Muscle layer of colon (tissue), 2 donors: ENCODE measurements at regions not wholly inside any gene's neighbourhood (a gene's known extent, or its start where the extent isn't known, plus 50 kb on each side); places are given as distances from the start of the nearest gene placed in this dataset.

Source experiments
- H3K27ac ChIP-seq: one replicate; pipeline ENCODE4 v1.7.0; 2013; ENCODE audit warnings: low read depth, mild to moderate bottlenecking, low read length, moderate library complexity
- H3K27me3 ChIP-seq, 2 donors: one replicate each; pipeline ENCODE4 v1.7.0; 2013; ENCODE audit warnings: low read length in 2 of 2, mild to moderate bottlenecking in 2 of 2; ENCODE audit not compliant: insufficient read depth in 2 of 2, control insufficient read depth in 1 of 2
- H3K36me3 ChIP-seq: one replicate; pipeline ENCODE4 v1.7.0; 2013; ENCODE audit warnings: mild to moderate bottlenecking, low read length; ENCODE audit not compliant: insufficient read depth
- H3K4me1 ChIP-seq: one replicate; pipeline ENCODE4 v1.7.0; 2013; ENCODE audit warnings: mild to moderate bottlenecking, low read length; ENCODE audit not compliant: insufficient read depth
- H3K4me3 ChIP-seq, 2 donors: one replicate each; pipeline ENCODE4 v1.7.0; 2013; ENCODE audit warnings: low read length in 2 of 2, low read depth in 1 of 2, mild to moderate bottlenecking in 1 of 2, moderate library complexity in 1 of 2
- H3K9ac ChIP-seq: one replicate; pipeline ENCODE4 v1.7.0; 2013; ENCODE audit warnings: low read length
- H3K9me3 ChIP-seq: one replicate; pipeline ENCODE4 v1.7.0; 2013; ENCODE audit warnings: mild to moderate bottlenecking, low read length
- donor health status: abdominal sarcoma.
- donor health status: Adenocarcinoma of cecum.

DNA sequence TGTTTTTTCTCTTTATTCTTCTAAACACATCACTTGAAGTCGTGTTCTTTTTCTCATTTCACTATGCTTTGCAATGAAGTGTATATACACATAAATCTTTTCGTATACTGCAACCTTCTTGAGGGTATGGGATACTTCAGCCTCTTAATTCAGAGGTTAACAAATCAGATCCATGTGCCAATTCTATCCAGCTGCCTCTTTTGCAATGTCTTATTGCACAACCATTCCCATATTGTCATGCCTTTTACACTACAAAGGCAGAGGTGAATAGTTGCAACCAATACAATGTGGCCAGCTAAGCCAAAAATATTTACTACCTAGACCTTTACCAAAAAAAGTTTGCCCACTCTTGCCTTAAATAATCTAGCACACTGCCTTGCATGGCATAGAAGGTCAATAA lies 224.5 kb upstream of the FOXG1 start:
- Histone ChIP-seq H3K27ac (no peak overlapping the region), H3K36me3 (no peaks in the 10 kb centered on the region), H3K9ac (no peak overlapping the region), H3K27me3 (no peaks in the 10 kb centered on the region), H3K4me1 (no peaks in the 10 kb centered on the region), H3K4me3 (no peak overlapping the region), H3K9me3 (no peaks in the 10 kb centered on the region)

DNA sequence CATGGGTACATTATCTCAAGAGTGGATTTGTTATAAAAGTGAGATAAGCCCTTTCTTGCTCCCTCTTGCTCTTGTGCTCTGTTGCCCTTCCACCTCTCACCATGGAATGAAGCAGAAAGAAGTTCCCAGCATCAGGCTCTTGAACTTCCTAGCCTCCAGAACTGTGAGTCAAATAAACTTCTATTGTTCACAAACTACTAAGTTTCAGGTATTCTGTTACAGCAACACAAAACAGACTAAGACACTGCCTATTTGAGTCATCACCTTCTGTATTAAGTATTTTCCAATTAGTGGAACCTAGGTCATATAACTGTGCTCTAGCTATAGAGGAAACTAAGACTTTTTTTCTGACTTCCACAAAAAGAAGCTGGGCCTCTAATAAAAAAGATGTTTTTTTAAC lies 201.2 kb upstream of the FOXG1 start:
- H3K9me3 ChIP-seq: no peaks in the 10 kb centered on the region
- H3K27me3 ChIP-seq: no peaks in the 10 kb centered on the region
- H3K27ac ChIP-seq: no peak overlapping the region
- H3K4me3 ChIP-seq: no peak overlapping the region
- H3K9ac ChIP-seq: no peak overlapping the region
- no peaks in the 10 kb centered on the region for H3K36me3 ChIP-seq
- H3K4me1 ChIP-seq: no peaks in the 10 kb centered on the region

DNA sequence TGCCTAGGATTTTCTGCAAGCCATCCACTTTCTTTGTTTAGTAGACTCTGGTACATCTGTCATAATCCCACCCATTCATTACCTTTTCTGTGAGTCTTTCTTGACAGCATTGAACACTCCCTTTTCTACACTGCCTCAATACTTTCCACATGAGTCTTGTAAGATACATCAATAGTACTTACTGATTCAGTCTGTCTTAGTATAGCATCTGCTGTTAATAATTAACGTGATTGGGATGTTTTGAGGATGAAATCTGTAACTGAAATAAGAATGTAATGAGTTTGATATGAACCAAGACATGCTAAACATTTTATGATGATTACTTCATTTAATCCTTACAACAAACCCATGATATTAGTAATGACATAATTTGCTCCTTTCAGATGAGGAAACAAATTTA lies 196.2 kb upstream of the FOXG1 start:
- Histone ChIP-seq H3K36me3 (no peaks in the 10 kb centered on the region), H3K27me3 (no peaks in the 10 kb centered on the region), H3K9me3 (peaks cover 3% of the 10 kb centered on the region), H3K4me3 (no peak overlapping the region), H3K4me1 (no peaks in the 10 kb centered on the region), H3K9ac (no peak overlapping the region), H3K27ac (no peak overlapping the region)

DNA sequence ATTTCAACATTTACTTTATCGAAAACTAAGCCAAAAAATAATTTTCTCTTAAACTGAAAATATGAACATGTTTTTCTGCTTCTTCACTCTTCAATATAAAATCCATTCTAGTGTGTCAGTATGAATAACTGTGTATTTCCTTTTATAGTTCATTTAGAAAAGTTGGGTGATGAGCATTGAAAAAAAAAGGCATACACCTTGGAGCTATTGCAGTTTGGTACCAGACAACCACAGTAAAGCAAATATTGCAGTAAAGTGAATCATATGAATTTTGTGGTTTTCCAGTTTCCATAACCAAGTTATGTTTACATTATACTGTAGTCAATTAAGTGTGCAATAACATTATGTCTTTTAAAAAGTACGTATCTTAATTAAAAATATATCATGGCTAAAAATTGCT lies 195.0 kb upstream of the FOXG1 start:
- Histone ChIP-seq H3K36me3 (no peaks in the 10 kb centered on the region), H3K27me3 (no peaks in the 10 kb centered on the region), H3K4me1 (no peaks in the 10 kb centered on the region), H3K9ac (no peak overlapping the region), H3K27ac (no peak overlapping the region), H3K9me3 (peaks cover 3% of the 10 kb centered on the region), H3K4me3 (no peak overlapping the region)

DNA sequence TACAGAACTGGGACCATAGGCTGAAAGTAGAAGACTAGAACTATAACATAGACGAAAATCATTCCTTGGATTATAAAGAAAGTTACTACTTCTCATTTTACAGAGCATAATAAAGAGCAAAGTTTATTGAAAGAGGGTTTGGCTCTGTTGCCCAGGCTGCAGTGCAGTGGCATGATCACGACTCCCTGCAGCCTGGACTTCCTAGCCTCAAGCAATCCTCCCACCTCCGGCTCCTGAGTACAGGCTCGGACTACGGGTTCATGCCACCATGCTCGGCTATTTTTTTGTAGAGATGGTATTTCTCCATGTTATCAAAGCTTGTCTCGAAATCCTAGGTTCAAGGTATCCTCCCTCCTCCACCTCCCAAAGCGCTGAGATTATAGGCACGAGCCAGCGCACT lies 190.1 kb upstream of the FOXG1 start:
- H3K27me3 ChIP-seq: no peaks in the 10 kb centered on the region
- H3K4me1 ChIP-seq: no peaks in the 10 kb centered on the region
- H3K36me3 ChIP-seq: no peaks in the 10 kb centered on the region
- H3K9me3 ChIP-seq: peaks cover 3% of the 10 kb centered on the region
- no peak overlapping the region for H3K27ac ChIP-seq
- no peak overlapping the region for H3K4me3 ChIP-seq
- no peak overlapping the region for H3K9ac ChIP-seq

DNA sequence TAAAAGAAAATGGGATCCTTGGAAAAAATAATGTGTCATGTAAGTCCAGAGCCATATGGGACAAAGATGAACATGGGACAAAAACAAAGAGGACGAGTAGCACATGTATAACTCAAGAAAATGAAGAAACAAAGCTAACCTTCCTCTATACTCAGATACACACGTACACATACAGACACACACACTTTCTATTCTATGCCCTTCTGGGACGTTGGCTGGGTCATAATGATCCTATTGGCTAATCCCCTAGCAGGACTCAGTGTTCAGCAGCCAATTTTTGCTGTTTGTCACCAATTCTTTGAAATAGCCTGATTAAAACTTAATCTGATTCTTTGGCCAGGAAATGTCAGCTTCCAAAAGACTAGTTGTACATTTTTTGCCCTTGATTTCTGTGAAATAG lies 189.4 kb upstream of the FOXG1 start:
- Histone ChIP-seq H3K9ac (no peak overlapping the region), H3K9me3 (peaks cover 3% of the 10 kb centered on the region), H3K27ac (no peak overlapping the region), H3K36me3 (no peaks in the 10 kb centered on the region), H3K27me3 (no peaks in the 10 kb centered on the region), H3K4me3 (no peak overlapping the region), H3K4me1 (no peaks in the 10 kb centered on the region)

DNA sequence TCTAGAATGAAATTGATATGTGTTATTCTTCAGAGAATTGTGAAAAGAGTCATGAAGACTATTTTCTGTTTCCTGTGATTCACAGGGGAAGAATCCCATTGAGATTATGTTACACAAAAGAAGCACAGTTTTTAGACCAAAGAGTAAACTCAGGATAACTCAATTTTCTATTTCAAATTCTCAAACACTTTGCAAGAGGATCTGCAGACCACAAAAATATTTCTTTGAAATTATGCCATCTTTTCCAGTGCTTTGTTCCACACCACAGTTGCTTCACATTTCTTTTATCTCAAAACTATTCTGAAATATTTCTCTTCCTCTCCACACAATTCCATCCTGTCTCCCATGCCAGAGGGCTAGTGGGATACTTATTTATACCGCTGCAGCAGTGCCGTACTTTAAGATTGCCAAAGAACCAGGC lies 188.9 kb upstream of the FOXG1 start:
- peaks cover under 1% of the 10 kb centered on the region for H3K9me3 ChIP-seq
- no peak overlapping the region for H3K9ac ChIP-seq
- H3K27ac ChIP-seq: no peak overlapping the region
- no peak overlapping the region for H3K4me3 ChIP-seq
- no peaks in the 10 kb centered on the region for H3K36me3 ChIP-seq
- no peaks in the 10 kb centered on the region for H3K27me3 ChIP-seq
- no peaks in the 10 kb centered on the region for H3K4me1 ChIP-seq

DNA sequence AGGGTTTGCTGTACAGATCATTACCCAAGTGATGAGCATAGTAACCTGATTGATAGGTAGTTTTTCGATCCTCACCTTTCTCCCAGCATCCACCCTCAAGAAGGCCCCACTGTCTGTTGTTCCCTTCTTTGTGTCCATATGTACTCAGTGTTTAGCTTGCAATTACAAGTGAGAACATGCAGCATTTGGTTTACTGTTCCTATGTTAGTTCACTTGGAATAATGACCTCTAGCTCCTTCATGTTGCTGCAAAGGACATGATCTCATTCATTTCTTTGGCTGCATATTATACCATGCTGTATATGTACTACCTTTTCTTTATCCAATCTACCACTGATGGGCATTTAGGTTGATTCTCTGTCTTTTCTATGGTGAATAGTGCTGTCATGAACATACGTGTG lies 181.6 kb upstream of the FOXG1 start:
- H3K27ac ChIP-seq: no peak overlapping the region
- H3K4me3 ChIP-seq: no peak overlapping the region
- no peaks in the 10 kb centered on the region for H3K4me1 ChIP-seq

DNA sequence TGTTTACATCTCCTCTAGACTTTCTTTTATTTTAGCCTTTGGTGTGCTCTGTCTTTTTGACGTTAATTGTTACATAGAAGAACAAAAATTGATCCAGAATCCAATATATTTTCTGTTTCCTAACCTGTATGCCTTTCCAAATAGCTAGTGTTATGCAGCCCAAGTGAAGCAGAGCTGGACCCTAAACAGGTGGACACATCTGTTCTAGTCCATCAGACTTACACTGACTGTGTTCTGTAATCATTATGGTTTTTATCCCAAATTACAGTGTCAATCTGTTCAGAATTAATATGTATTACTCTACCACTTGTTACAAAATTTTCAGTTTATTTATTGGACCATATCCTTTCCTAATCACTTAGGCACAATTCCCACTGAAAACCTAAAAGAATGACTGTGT lies 176.8 kb upstream of the FOXG1 start:
- Histone ChIP-seq H3K4me3 (no peak overlapping the region), H3K27me3 (no peaks in the 10 kb centered on the region)

More for the DNA sequence above, 181.6 kb upstream of the FOXG1 start:
- H3K9ac ChIP-seq: no peak overlapping the region
- no peaks in the 10 kb centered on the region for H3K9me3 ChIP-seq
- no peaks in the 10 kb centered on the region for H3K36me3 ChIP-seq
- H3K27me3 ChIP-seq: no peaks in the 10 kb centered on the region

DNA sequence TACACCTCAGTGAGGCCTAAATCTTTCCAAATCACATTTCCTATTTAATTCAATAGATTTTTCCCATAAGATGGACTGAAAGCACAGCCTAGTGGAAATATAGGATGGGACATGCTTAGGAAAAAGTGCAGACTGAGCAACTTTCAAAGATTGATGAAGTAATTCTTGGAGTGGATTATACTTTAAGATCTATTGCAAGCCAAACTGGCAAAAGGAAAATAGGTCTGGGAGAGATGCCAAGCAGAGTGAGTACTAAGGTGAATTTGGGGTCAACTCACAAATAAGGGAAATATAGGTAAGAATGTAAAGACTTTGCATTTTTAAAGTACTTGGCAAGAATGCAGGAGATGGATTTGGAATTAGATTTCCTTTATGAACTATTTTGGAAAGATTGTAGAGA lies 170.2 kb upstream of the FOXG1 start:
- no peak overlapping the region for H3K27ac ChIP-seq
- no peak overlapping the region for H3K4me3 ChIP-seq

More for the DNA sequence above, 176.8 kb upstream of the FOXG1 start:
- no peak overlapping the region for H3K9ac ChIP-seq
- H3K27ac ChIP-seq: no peak overlapping the region
- no peaks in the 10 kb centered on the region for H3K36me3 ChIP-seq
- no peaks in the 10 kb centered on the region for H3K9me3 ChIP-seq
- no peaks in the 10 kb centered on the region for H3K4me1 ChIP-seq

DNA sequence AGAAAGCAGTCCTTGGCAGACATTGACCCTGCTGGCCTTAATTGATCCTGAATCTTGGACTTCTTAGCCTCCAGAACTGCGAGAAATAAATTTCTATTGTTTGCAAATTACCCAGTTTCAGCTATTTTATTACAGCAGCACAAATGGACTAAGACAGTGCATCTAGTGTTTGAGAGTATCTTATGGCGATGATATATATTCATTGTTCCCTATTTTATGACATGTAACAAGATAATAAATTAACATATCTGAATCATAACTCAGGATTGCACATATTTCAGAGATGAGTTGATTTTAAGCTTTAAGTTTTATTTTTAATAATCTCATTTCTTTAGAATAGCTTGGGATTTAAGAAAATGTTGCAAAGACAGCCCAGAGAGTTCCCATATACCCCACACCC lies 167.4 kb upstream of the FOXG1 start:
- Histone ChIP-seq H3K4me1 (no peaks in the 10 kb centered on the region), H3K27me3 (no peaks in the 10 kb centered on the region), H3K27ac (no peak overlapping the region), H3K36me3 (no peaks in the 10 kb centered on the region), H3K9ac (no peak overlapping the region), H3K9me3 (no peaks in the 10 kb centered on the region), H3K4me3 (no peak overlapping the region)

More for the DNA sequence above, 170.2 kb upstream of the FOXG1 start:
- Histone ChIP-seq H3K27me3 (no peaks in the 10 kb centered on the region), H3K9me3 (no peaks in the 10 kb centered on the region), H3K9ac (no peak overlapping the region), H3K4me1 (no peaks in the 10 kb centered on the region), H3K36me3 (no peaks in the 10 kb centered on the region)

DNA sequence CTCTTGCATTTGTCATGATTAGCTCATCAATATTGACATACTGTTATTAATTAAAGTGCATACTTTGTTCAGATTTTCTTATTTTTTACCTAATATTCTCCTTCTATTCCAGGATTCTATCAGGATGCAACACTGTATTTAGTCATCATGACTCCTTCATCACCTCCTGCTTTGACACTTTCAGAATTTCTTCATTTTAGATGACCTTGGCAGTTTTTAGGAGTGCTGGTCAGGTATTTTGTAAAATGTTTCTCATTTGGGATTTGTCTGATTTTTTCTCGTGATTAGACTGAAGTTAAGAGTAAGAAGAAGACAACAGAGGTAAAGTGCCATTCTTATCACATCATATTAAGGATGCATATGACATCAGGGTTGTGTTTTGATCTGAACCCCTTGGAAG lies 167.0 kb upstream of the FOXG1 start:
- no peaks in the 10 kb centered on the region for H3K36me3 ChIP-seq
- no peaks in the 10 kb centered on the region for H3K4me1 ChIP-seq
- H3K27me3 ChIP-seq: no peaks in the 10 kb centered on the region
- no peak overlapping the region for H3K27ac ChIP-seq
- H3K9me3 ChIP-seq: no peaks in the 10 kb centered on the region
- no peak overlapping the region for H3K9ac ChIP-seq
- H3K4me3 ChIP-seq: no peak overlapping the region
